CD4-positive, CD25-positive, alpha-beta regulatory T cell (primary cell): ENCODE measurements at regions not wholly inside any gene's neighbourhood (a gene's known extent, or its start where the extent isn't known, plus 50 kb on each side); places are given as distances from the start of the nearest gene placed in this dataset.

ENCODE experiments used
- ATAC-seq, 2 donors: fragments of 150-1000 bp; cut with Tn5 transposase; one replicate each; pipeline ENCODE4 v1.10.0; 2021; ENCODE audit warnings: low read depth in 2 of 2, moderate number of reproducible peaks in 2 of 2, moderate library complexity in 1 of 2
- DNase-seq, 3 donors: peaks; one replicate each; pipeline versions ENCODE4 v3.0.0 to v3.0.0-alpha.2; 2012 to 2022; ENCODE audit warnings: mixed read lengths in 1 of 3
- H3K27ac ChIP-seq: one replicate; pipeline ENCODE4 v1.7.0; 2013; ENCODE audit warnings: mild to moderate bottlenecking, low read length; ENCODE audit not compliant: insufficient read depth, poor library complexity, severe bottlenecking
- H3K27me3 ChIP-seq: one replicate; pipeline ENCODE4 v1.7.0; 2013; ENCODE audit warnings: low read length; ENCODE audit not compliant: control insufficient read depth, insufficient read depth
- H3K36me3 ChIP-seq: one replicate; pipeline ENCODE4 v1.7.0; 2013; ENCODE audit warnings: mild to moderate bottlenecking, low read length, moderate library complexity; ENCODE audit not compliant: control insufficient read depth, insufficient read depth
- H3K4me1 ChIP-seq: 2 replicates; pipeline ENCODE4 v1.7.0; 2013; ENCODE audit warnings: mild to moderate bottlenecking, low read length; ENCODE audit not compliant: insufficient read depth, control insufficient read depth, poor library complexity, severe bottlenecking
- H3K4me3 ChIP-seq: one replicate; pipeline ENCODE4 v1.7.0; 2013; ENCODE audit warnings: low read depth, mild to moderate bottlenecking, low read length, moderate library complexity
- H3K9me3 ChIP-seq, 2 experiments: 1 replicate in 1 of 2; 2 replicates in 1 of 2; pipeline ENCODE4 v1.7.0; 2013; ENCODE audit warnings: low read length in 2 of 2, mild to moderate bottlenecking in 1 of 2, moderate library complexity in 1 of 2; ENCODE audit not compliant: control insufficient read depth in 2 of 2
- H3K27ac Mint-ChIP-seq, 3 donors: one replicate each; pipeline ENCODE4 v1.8.0; 2020 to 2022; ENCODE audit warnings: mild to moderate bottlenecking in 3 of 3, mixed read lengths in 3 of 3, moderate library complexity in 2 of 3
- H3K27me3 Mint-ChIP-seq: one replicate; pipeline ENCODE4 v1.8.0; 2022; ENCODE audit warnings: mild to moderate bottlenecking, mixed read lengths
- H3K36me3 Mint-ChIP-seq: one replicate; pipeline ENCODE4 v1.8.0; 2020; ENCODE audit warnings: mixed read lengths
- H3K4me1 Mint-ChIP-seq, 4 donors: one replicate each; pipeline ENCODE4 v1.8.0; 2020 to 2022; ENCODE audit warnings: mixed read lengths in 4 of 4, mild to moderate bottlenecking in 1 of 4
- H3K4me3 Mint-ChIP-seq, 4 donors: one replicate each; pipeline ENCODE4 v1.8.0; 2020 to 2022; ENCODE audit warnings: mild to moderate bottlenecking in 4 of 4, mixed read lengths in 4 of 4, moderate library complexity in 3 of 4
- H3K9me3 Mint-ChIP-seq, 7 donors: one replicate each; pipeline ENCODE4 v1.8.0; 2020 to 2022; ENCODE audit warnings: mixed read lengths in 7 of 7, mild to moderate bottlenecking in 3 of 7, moderate library complexity in 2 of 7

DNA sequence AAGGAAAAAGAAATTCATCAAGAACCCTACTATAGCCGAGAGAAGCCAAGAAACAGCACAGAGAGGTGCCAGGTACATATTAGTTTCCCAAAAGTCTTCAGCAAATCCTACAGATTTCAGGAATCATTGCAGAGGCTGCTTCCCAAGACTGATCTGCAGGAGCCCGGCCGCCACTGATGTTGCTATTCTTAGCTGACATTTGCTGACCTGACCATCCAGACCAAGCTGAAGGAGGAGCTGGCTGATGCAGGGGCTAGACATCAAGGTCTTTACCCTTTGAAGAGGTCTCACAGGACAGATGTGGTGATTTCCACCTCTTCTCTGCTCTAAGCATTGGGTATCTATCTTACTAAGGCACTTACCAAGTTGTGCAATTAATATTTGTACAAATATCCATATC, 444.8 kb upstream of the SOX5 start:
- Histone ChIP-seq H3K36me3 (no peaks in the 10 kb centered on the region), H3K4me3 (no peak overlapping the region), H3K4me1 (no peaks in the 10 kb centered on the region), H3K9me3 (no peaks in the 10 kb centered on the region), H3K27me3 (no peaks in the 10 kb centered on the region), H3K27ac (no peak overlapping the region)
- peaks cover 2 to 32% (median 4%) of the 10 kb centered on the region in 7 donors for H3K9me3 Mint-ChIP-seq
- DNase-seq, result no peak
- ATAC-seq, result no peak
- H3K4me3 Mint-ChIP-seq, result no peak overlapping the region
- no peak overlapping the region for H3K27ac Mint-ChIP-seq
- H3K36me3 Mint-ChIP-seq, result no peaks in the 10 kb centered on the region
- no peaks in the 10 kb centered on the region for H3K4me1 Mint-ChIP-seq
- H3K27me3 Mint-ChIP-seq, result no peaks in the 10 kb centered on the region

- no peak overlapping the region for H3K4me3 ChIP-seq
- no peak overlapping the region for H3K4me3 Mint-ChIP-seq
- no peaks in the 10 kb centered on the region for H3K4me1 Mint-ChIP-seq
- H3K9me3 Mint-ChIP-seq, result peaks cover 2 to 32% (median 4%) of the 10 kb centered on the region in 7 donors
- H3K36me3 ChIP-seq, result no peaks in the 10 kb centered on the region
- H3K36me3 Mint-ChIP-seq, result no peaks in the 10 kb centered on the region
- no peak overlapping the region for H3K27ac ChIP-seq
- no peaks in the 10 kb centered on the region for H3K27me3 ChIP-seq
- ATAC-seq, result no peak
- no peaks in the 10 kb centered on the region for H3K9me3 ChIP-seq
- no peak overlapping the region for H3K27ac Mint-ChIP-seq
- no peak for DNase-seq
- no peaks in the 10 kb centered on the region for H3K27me3 Mint-ChIP-seq
- no peaks in the 10 kb centered on the region for H3K4me1 ChIP-seq
These were observed 443.6 kb upstream of the SOX5 start for GRCh38 chr12:24393071-24393470.

GRCh38 chr12:24389394-24389793, 439.9 kb upstream of the SOX5 start:
- no peaks in the 10 kb centered on the region for H3K36me3 ChIP-seq
- H3K4me1 Mint-ChIP-seq, result no peaks in the 10 kb centered on the region
- no peaks in the 10 kb centered on the region for H3K27me3 Mint-ChIP-seq
- H3K27ac Mint-ChIP-seq, result no peak overlapping the region
- H3K27me3 ChIP-seq, result no peaks in the 10 kb centered on the region
- ATAC-seq (no peak), DNase-seq (no peak)
- no peak overlapping the region for H3K27ac ChIP-seq
- H3K9me3 Mint-ChIP-seq, result peaks cover 0 to 37% (median 4%) of the 10 kb centered on the region in 7 donors
- no peak overlapping the region for H3K4me3 Mint-ChIP-seq
- no peaks in the 10 kb centered on the region for H3K9me3 ChIP-seq
- H3K4me1 ChIP-seq, result no peaks in the 10 kb centered on the region
- no peak overlapping the region for H3K4me3 ChIP-seq
- no peaks in the 10 kb centered on the region for H3K36me3 Mint-ChIP-seq

- Mint-ChIP-seq H3K4me3 (no peak overlapping the region), H3K27ac (no peak overlapping the region), H3K27me3 (no peaks in the 10 kb centered on the region), H3K4me1 (no peaks in the 10 kb centered on the region), H3K36me3 (no peaks in the 10 kb centered on the region), H3K9me3 (peaks cover 0 to 37% (median 4%) of the 10 kb centered on the region in 7 donors)
- DNase-seq, result no peak
- Histone ChIP-seq H3K27ac (no peak overlapping the region), H3K27me3 (no peaks in the 10 kb centered on the region), H3K9me3 (no peaks in the 10 kb centered on the region), H3K4me3 (no peak overlapping the region), H3K4me1 (no peaks in the 10 kb centered on the region), H3K36me3 (no peaks in the 10 kb centered on the region)
- no peak for ATAC-seq
These were observed 437.9 kb upstream of the SOX5 start for GRCh38 chr12:24387381-24387780.

- no peaks in the 10 kb centered on the region for H3K27me3 ChIP-seq
- DNase-seq, result no peak
- ATAC-seq, result no peak
- H3K36me3 Mint-ChIP-seq, result no peaks in the 10 kb centered on the region
- H3K4me3 Mint-ChIP-seq, result no peak overlapping the region
- no peaks in the 10 kb centered on the region for H3K4me1 Mint-ChIP-seq
- no peaks in the 10 kb centered on the region for H3K27me3 Mint-ChIP-seq
- no peaks in the 10 kb centered on the region for H3K4me1 ChIP-seq
- peaks cover 1 to 32% (median 4%) of the 10 kb centered on the region in 7 donors for H3K9me3 Mint-ChIP-seq
- no peak overlapping the region for H3K27ac ChIP-seq
- no peaks in the 10 kb centered on the region for H3K9me3 ChIP-seq
- H3K27ac Mint-ChIP-seq, result no peak overlapping the region
- no peaks in the 10 kb centered on the region for H3K36me3 ChIP-seq
- no peak overlapping the region for H3K4me3 ChIP-seq
These were observed 437.4 kb upstream of the SOX5 start for GRCh38 chr12:24386836-24387235.

- H3K27ac Mint-ChIP-seq, result no peak overlapping the region
These were observed 432.3 kb upstream of the SOX5 start for GRCh38 chr12:24381790-24382189.

DNA sequence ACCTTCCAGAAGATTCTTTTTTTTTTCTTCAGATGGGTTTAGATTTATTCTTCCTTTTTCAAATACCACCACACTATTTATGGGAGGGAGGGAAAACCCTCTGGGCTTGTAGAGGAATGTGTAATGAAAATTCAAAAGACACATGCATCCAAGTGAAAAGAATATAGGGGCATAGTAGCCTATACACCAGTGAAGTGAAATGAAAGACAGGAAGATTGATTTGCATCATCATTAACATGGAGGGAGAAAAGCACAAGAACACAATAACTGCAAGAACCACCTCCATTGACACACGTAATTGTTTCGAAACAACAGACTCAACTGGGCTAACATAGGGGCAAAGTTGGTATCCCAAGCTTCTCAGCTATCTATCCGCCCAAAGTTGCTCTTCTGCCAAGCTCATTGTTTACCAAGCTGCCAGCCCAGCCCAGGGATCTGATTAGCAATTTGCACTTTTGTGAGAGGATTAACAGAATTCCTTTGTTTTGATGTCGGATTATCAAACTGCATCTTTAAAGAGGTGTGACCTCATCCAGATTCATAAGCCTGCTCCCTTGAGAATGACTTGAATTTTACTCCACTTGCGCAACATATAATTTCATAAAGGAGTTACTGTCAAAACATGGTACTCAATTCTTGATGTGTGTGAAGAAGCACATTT, 430.5 kb upstream of the SOX5 start:
- Mint-ChIP-seq H3K27me3 (peaks cover 4% of the 10 kb centered on the region), H3K4me3 (no peak overlapping the region), H3K27ac (no peak overlapping the region), H3K4me1 (no peaks in the 10 kb centered on the region), H3K9me3 (peaks cover 0 to 9% (median 2%) of the 10 kb centered on the region in 7 donors), H3K36me3 (no peaks in the 10 kb centered on the region)
- H3K27ac ChIP-seq, result no peak overlapping the region
- H3K36me3 ChIP-seq, result no peaks in the 10 kb centered on the region
- no peaks in the 10 kb centered on the region for H3K27me3 ChIP-seq
- ATAC-seq (no peak), DNase-seq (no peak)
- no peaks in the 10 kb centered on the region for H3K9me3 ChIP-seq
- no peak overlapping the region for H3K4me3 ChIP-seq
- no peaks in the 10 kb centered on the region for H3K4me1 ChIP-seq

More at GRCh38 chr12:24381790-24382189, 432.3 kb upstream of the SOX5 start:
- no peaks in the 10 kb centered on the region for H3K9me3 ChIP-seq
- H3K27me3 Mint-ChIP-seq, result peaks cover 2% of the 10 kb centered on the region
- no peaks in the 10 kb centered on the region for H3K4me1 Mint-ChIP-seq
- no peaks in the 10 kb centered on the region for H3K27me3 ChIP-seq
- no peaks in the 10 kb centered on the region for H3K36me3 ChIP-seq
- H3K4me3 ChIP-seq, result no peak overlapping the region
- no peak overlapping the region for H3K27ac ChIP-seq
- ATAC-seq, result no peak
- no peaks in the 10 kb centered on the region for H3K36me3 Mint-ChIP-seq
- no peaks in the 10 kb centered on the region for H3K4me1 ChIP-seq
- H3K9me3 Mint-ChIP-seq, result peaks cover 0 to 9% (median 2%) of the 10 kb centered on the region in 7 donors
- H3K4me3 Mint-ChIP-seq, result no peak overlapping the region
- no peak for DNase-seq

GRCh38 chr12:24379433-24379832, 430.0 kb upstream of the SOX5 start:
- H3K27ac ChIP-seq, result no peak overlapping the region
- ATAC-seq, result no peak

More at GRCh38 chr12:24379433-24379832, 430.0 kb upstream of the SOX5 start:
- Mint-ChIP-seq H3K4me3 (no peak overlapping the region), H3K9me3 (peaks cover 0 to 9% (median 2%) of the 10 kb centered on the region in 7 donors), H3K27ac (no peak overlapping the region), H3K36me3 (no peaks in the 10 kb centered on the region), H3K27me3 (peaks cover 4% of the 10 kb centered on the region), H3K4me1 (no peaks in the 10 kb centered on the region)
- H3K27me3 ChIP-seq, result no peaks in the 10 kb centered on the region
- H3K9me3 ChIP-seq, result no peaks in the 10 kb centered on the region
- DNase-seq, result no peak
- H3K4me1 ChIP-seq, result no peaks in the 10 kb centered on the region
- no peak overlapping the region for H3K4me3 ChIP-seq
- H3K36me3 ChIP-seq, result no peaks in the 10 kb centered on the region
